ENCODE measurements at regions not wholly inside any gene's neighbourhood (a gene's known extent, or its start where the extent isn't known, plus 50 kb on each side); places are given as distances from the start of the nearest gene placed in this dataset.

- Histone ChIP-seq H2AFZ (ENCODE audit: low read depth, low read length) (no peak overlapping the region), H4K20me1 (ENCODE audit: insufficient read depth, low read length) (no peaks in the 10 kb centered on the region), H3K36me3 (ENCODE audit: insufficient read depth, low read length) (no peaks in the 10 kb centered on the region), H3K4me1 (ENCODE audit: insufficient read depth, low read length) (no peaks in the 10 kb centered on the region), H3K4me3 (ENCODE audit: low read depth in 1 of 2, low read length in 2 of 2) (no peak overlapping the region), H3K4me2 (ENCODE audit: insufficient read depth, low read length) (no peak overlapping the region), H3K79me2 (ENCODE audit: insufficient read depth, low read length) (no peaks in the 10 kb centered on the region), H3K27ac (ENCODE audit: low read length) (no peak overlapping the region), H3K9me3 (ENCODE audit: insufficient read depth, low read length, severe bottlenecking) (no peaks in the 10 kb centered on the region), H3K27me3 (ENCODE audit: insufficient read depth, low read length, poor library complexity) (no peaks in the 10 kb centered on the region), H3K9ac (ENCODE audit: low read depth, low read length) (no peak overlapping the region)
- ATAC-seq (ENCODE audit: insufficient read depth, low read depth) (no peak), DNase-seq (no peak)
- TF ChIP-seq, protein P1, sequence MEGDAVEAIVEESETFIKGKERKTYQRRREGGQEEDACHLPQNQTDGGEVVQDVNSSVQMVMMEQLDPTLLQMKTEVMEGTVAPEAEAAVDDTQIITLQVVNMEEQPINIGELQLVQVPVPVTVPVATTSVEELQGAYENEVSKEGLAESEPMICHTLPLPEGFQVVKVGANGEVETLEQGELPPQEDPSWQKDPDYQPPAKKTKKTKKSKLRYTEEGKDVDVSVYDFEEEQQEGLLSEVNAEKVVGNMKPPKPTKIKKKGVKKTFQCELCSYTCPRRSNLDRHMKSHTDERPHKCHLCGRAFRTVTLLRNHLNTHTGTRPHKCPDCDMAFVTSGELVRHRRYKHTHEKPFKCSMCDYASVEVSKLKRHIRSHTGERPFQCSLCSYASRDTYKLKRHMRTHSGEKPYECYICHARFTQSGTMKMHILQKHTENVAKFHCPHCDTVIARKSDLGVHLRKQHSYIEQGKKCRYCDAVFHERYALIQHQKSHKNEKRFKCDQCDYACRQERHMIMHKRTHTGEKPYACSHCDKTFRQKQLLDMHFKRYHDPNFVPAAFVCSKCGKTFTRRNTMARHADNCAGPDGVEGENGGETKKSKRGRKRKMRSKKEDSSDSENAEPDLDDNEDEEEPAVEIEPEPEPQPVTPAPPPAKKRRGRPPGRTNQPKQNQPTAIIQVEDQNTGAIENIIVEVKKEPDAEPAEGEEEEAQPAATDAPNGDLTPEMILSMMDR (IDR thresholded peaks at IDR 0.05; ENCODE audit: borderline replicate concordance, extremely low read depth, low read length, poor library complexity, severe bottlenecking): no peak
- no peak for TF ChIP-seq EZH2 (IDR thresholded peaks at IDR 0.05; ENCODE audit: borderline replicate concordance, low read depth, low read length, severe bottlenecking)
Measured at GRCh38 chr5:120843390-120843980, 379.4 kb downstream of the PRR16 start.

- Histone ChIP-seq H3K79me2 (ENCODE audit: insufficient read depth, low read length) (no peaks in the 10 kb centered on the region), H3K4me2 (ENCODE audit: insufficient read depth, low read length) (no peak overlapping the region), H3K4me1 (ENCODE audit: insufficient read depth, low read length) (no peaks in the 10 kb centered on the region), H2AFZ (ENCODE audit: low read depth, low read length) (no peak overlapping the region), H3K27ac (ENCODE audit: low read length) (no peak overlapping the region), H3K9ac (ENCODE audit: low read depth, low read length) (no peak overlapping the region), H4K20me1 (ENCODE audit: insufficient read depth, low read length) (no peaks in the 10 kb centered on the region), H3K4me3 (ENCODE audit: low read depth in 1 of 2, low read length in 2 of 2) (no peak overlapping the region), H3K9me3 (ENCODE audit: insufficient read depth, low read length, severe bottlenecking) (no peaks in the 10 kb centered on the region), H3K27me3 (ENCODE audit: insufficient read depth, low read length, poor library complexity) (no peaks in the 10 kb centered on the region), H3K36me3 (ENCODE audit: insufficient read depth, low read length) (no peaks in the 10 kb centered on the region)
- TF ChIP-seq, protein P1 (IDR thresholded peaks at IDR 0.05; ENCODE audit: borderline replicate concordance, extremely low read depth, low read length, poor library complexity, severe bottlenecking): no peak
- no peak for TF ChIP-seq EZH2 (IDR thresholded peaks at IDR 0.05; ENCODE audit: borderline replicate concordance, low read depth, low read length, severe bottlenecking)
- ATAC-seq (ENCODE audit: insufficient read depth, low read depth) (no peak), DNase-seq (no peak)
Measured at GRCh38 chr5:120848883-120849282, 384.8 kb downstream of the PRR16 start.

GRCh38 chr5:120852222-120852860 is 388.2 kb downstream of the PRR16 start:
- H4K20me1 ChIP-seq (ENCODE audit: insufficient read depth, low read length): no peaks in the 10 kb centered on the region
- no peak overlapping the region for H3K4me2 ChIP-seq (ENCODE audit: insufficient read depth, low read length)
- no peaks in the 10 kb centered on the region for H3K27me3 ChIP-seq (ENCODE audit: insufficient read depth, low read length, poor library complexity)
- no peaks in the 10 kb centered on the region for H3K79me2 ChIP-seq (ENCODE audit: insufficient read depth, low read length)
- no peaks in the 10 kb centered on the region for H3K4me1 ChIP-seq (ENCODE audit: insufficient read depth, low read length)
- no peaks in the 10 kb centered on the region for H3K36me3 ChIP-seq (ENCODE audit: insufficient read depth, low read length)
- H2AFZ ChIP-seq (ENCODE audit: low read depth, low read length): peak overlapping the region; percentile 6; the same call in 1 of the 2 replicates
- H3K27ac ChIP-seq (ENCODE audit: low read length): no peak overlapping the region
- DNase-seq (no peak), ATAC-seq (ENCODE audit: insufficient read depth, low read depth) (no peak; the same call in 2 of the 3 replicates)
- H3K9me3 ChIP-seq (ENCODE audit: insufficient read depth, low read length, severe bottlenecking): no peaks in the 10 kb centered on the region
- H3K4me3 ChIP-seq (ENCODE audit: low read depth in 1 of 2, low read length in 2 of 2): no peak overlapping the region
- no peak overlapping the region for H3K9ac ChIP-seq (ENCODE audit: low read depth, low read length)
- TF ChIP-seq, protein P1 (IDR thresholded peaks at IDR 0.05; ENCODE audit: borderline replicate concordance, extremely low read depth, low read length, poor library complexity, severe bottlenecking): no peak
- TF ChIP-seq EZH2 (IDR thresholded peaks at IDR 0.05; ENCODE audit: borderline replicate concordance, low read depth, low read length, severe bottlenecking): no peak
